Right lobe of liver (tissue), 6 donors: ENCODE measurements at regions not wholly inside any gene's neighbourhood (a gene's known extent, or its start where the extent isn't known, plus 50 kb on each side); places are given as distances from the start of the nearest gene placed in this dataset.

ENCODE experiments used
- ATAC-seq, 4 donors: fragments of 200-7000 bp; cut with Tn5 transposase; one replicate each; pipeline ENCODE4 v1.9.1; 2020; ENCODE audit warnings: mild to moderate bottlenecking in 4 of 4, moderate library complexity in 4 of 4
- DNase-seq, 3 donors: peaks; one replicate each; pipeline ENCODE4 v3.0.0-alpha.2; 2020
- H3K27ac ChIP-seq, 3 donors: fragments of 200-600 bp; one replicate each; pipeline ENCODE4 v1.8.0; 2022
- H3K27me3 ChIP-seq, 2 donors: fragments of 200-600 bp; one replicate each; pipeline ENCODE4 v1.8.0; 2022
- H3K36me3 ChIP-seq, 4 donors: fragments of 200-600 bp; sonication (generic) in 1 of 4; one replicate each; pipeline versions ENCODE4 v1.5.1 to v1.8.0; 2017 to 2022; ENCODE audit warnings: control low read depth in 1 of 4
- H3K4me1 ChIP-seq, 4 donors: fragments of 200-600 bp; sonication (generic) in 1 of 4; one replicate each; pipeline versions ENCODE4 v1.5.1 to v1.8.0; 2017 to 2022; ENCODE audit warnings: control low read depth in 1 of 4
- H3K4me3 ChIP-seq, 3 donors: fragments of 200-600 bp; one replicate each; pipeline ENCODE4 v1.8.0; 2022
- H3K9me3 ChIP-seq, 4 donors: fragments of 200-600 bp; sonication (generic) in 1 of 4; one replicate each; pipeline versions ENCODE4 v1.5.1 to v1.8.0; 2017 to 2022; ENCODE audit warnings: control low read depth in 1 of 4
- POLR2A ChIP-seq: fragments of 450-650 bp; IDR thresholded peaks from one replicate; pipeline ENCODE4 v1.6.1; 2017; ENCODE audit warnings: antibody characterized with exemption, mild to moderate bottlenecking
- WGBS: methylation state at CpG from one replicate; pipeline ENCODE4 v1.1.6; 2018; ENCODE audit warnings: low coverage, low lambda C conversion rate; ENCODE audit not compliant: insufficient coverage; ENCODE audit errors: missing lambda C conversion rate; 5-methylcytosine and 5-hydroxymethylcytosine counted together
- intact Hi-C, 2 donors: fragments of 100-400 bp; cut with DNase I; formaldehyde crosslinking; loops; one replicate each; pipeline versions ENCODE4 v1.11.2 to v1.14.1; 2022
- TF ChIP-seq, protein P1 (sequence below), 4 donors: fragments of 200-600 bp in 3 of 4; fragments of 450-650 bp in 1 of 4; IDR thresholded peaks; one replicate each; pipeline versions ENCODE4 v1.5.1 to v1.8.0; 2016 to 2022; ENCODE audit warnings: antibody characterized with exemption in 4 of 4, mild to moderate bottlenecking in 2 of 4
- donor health status: DM: no; HTN: yes; CAD: no.
- donor health status: DM: no; HTN: no; CAD: no.
- donor health status: DM: no; HTN: no; CAD: no.
- donor health status: DM: no; HTN: yes; CAD: no.
- donor health status: DM: no; HTN: yes; CAD: no.

GRCh38 chr5:39570403-39571027 lies 145.7 kb upstream of the DAB2 start:
- Histone ChIP-seq H3K4me1 (peaks cover 0 to 11% (median 5%) of the 10 kb centered on the region in 4 donors), H3K27me3 (no peaks in the 10 kb centered on the region), H3K27ac (no peak overlapping the region), H3K9me3 (no peaks in the 10 kb centered on the region), H3K4me3 (no peak overlapping the region), H3K36me3 (no peaks in the 10 kb centered on the region)
- intact Hi-C loops = no loop called here
- ATAC-seq = peak; percentile 74 to 87 (median 82)
- no peak for DNase-seq
- WGBS = 13% methylated on average over 3 of the region's 4 CpGs
- TF ChIP-seq, protein P1, sequence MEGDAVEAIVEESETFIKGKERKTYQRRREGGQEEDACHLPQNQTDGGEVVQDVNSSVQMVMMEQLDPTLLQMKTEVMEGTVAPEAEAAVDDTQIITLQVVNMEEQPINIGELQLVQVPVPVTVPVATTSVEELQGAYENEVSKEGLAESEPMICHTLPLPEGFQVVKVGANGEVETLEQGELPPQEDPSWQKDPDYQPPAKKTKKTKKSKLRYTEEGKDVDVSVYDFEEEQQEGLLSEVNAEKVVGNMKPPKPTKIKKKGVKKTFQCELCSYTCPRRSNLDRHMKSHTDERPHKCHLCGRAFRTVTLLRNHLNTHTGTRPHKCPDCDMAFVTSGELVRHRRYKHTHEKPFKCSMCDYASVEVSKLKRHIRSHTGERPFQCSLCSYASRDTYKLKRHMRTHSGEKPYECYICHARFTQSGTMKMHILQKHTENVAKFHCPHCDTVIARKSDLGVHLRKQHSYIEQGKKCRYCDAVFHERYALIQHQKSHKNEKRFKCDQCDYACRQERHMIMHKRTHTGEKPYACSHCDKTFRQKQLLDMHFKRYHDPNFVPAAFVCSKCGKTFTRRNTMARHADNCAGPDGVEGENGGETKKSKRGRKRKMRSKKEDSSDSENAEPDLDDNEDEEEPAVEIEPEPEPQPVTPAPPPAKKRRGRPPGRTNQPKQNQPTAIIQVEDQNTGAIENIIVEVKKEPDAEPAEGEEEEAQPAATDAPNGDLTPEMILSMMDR (IDR thresholded peaks at IDR 0.05) = peak; percentile 59 to 73 (median 64)
- no peak for TF ChIP-seq POLR2A

GRCh38 chr5:39569857-39570256 lies 145.1 kb upstream of the DAB2 start:
- Histone ChIP-seq H3K36me3 (no peaks in the 10 kb centered on the region), H3K27ac (no peak overlapping the region), H3K4me3 (no peak overlapping the region), H3K9me3 (no peaks in the 10 kb centered on the region), H3K27me3 (no peaks in the 10 kb centered on the region), H3K4me1 (peaks cover 0 to 11% (median 5%) of the 10 kb centered on the region in 4 donors)
- DNase-seq (no peak), ATAC-seq (peak; percentile 75 to 87 (median 84))
- intact Hi-C loops = loop anchor here in 1 of 2 donors (10.0 kb wide), 1 partner anchor 355 kb away; the partner anchor contains the start of gene FYB1
- WGBS = 22% methylated on average over 3 of the region's 3 CpGs
- TF ChIP-seq, protein P1 (IDR thresholded peaks at IDR 0.05) = no peak
- no peak for TF ChIP-seq POLR2A

- H3K27ac ChIP-seq = no peak overlapping the region
- H3K9me3 ChIP-seq = no peaks in the 10 kb centered on the region
- no peaks in the 10 kb centered on the region for H3K36me3 ChIP-seq
- ATAC-seq = no peak
- no peak for DNase-seq
- no peak overlapping the region for H3K4me3 ChIP-seq
- intact Hi-C loops = loop anchor here in 1 of 2 donors (10.0 kb wide), 1 partner anchor 352 kb away; the partner anchor contains the start of gene FYB1
- peaks cover 0 to 11% (median 5%) of the 10 kb centered on the region in 4 donors for H3K4me1 ChIP-seq
- no peaks in the 10 kb centered on the region for H3K27me3 ChIP-seq
- TF ChIP-seq, protein P1 (IDR thresholded peaks at IDR 0.05) = no peak
- no peak for TF ChIP-seq POLR2A
Measured at GRCh38 chr5:39566891-39567290, 142.1 kb upstream of the DAB2 start.

- Histone ChIP-seq H3K4me3 (no peak overlapping the region), H3K9me3 (no peaks in the 10 kb centered on the region), H3K4me1 (peaks cover 0 to 11% (median 5%) of the 10 kb centered on the region in 4 donors), H3K36me3 (no peaks in the 10 kb centered on the region), H3K27me3 (no peaks in the 10 kb centered on the region), H3K27ac (no peak overlapping the region)
- intact Hi-C loops = loop anchor here in 1 of 2 donors (10.0 kb wide), 1 partner anchor 351 kb away; the partner anchor contains the start of gene FYB1
- ATAC-seq (no peak), DNase-seq (no peak)
- whole genome bisulfite sequencing = 75% methylated on average over 3 of the region's 3 CpGs
- TF ChIP-seq POLR2A = no peak
- TF ChIP-seq, protein P1 (IDR thresholded peaks at IDR 0.05) = no peak
Measured at GRCh38 chr5:39566029-39566428, 141.2 kb upstream of the DAB2 start.
